ENCODE measurements at regions not wholly inside any gene's neighbourhood (a gene's known extent, or its start where the extent isn't known, plus 50 kb on each side); places are given as distances from the start of the nearest gene placed in this dataset.

GRCh38 chr2:156042895-156043294 lies 289.6 kb downstream of the NR4A2 start:
- Histone ChIP-seq H3K9ac (ENCODE audit: insufficient read depth, low read length) (no peak overlapping the region), H3K36me3 (ENCODE audit: control insufficient read depth, insufficient read depth, low read length) (no peaks in the 10 kb centered on the region), H3K4me3 (replicated peaks in 1 of 4; ENCODE audit: control extremely low read depth in 1 of 4, insufficient read depth in 1 of 4, low read depth in 3 of 4, low read length in 4 of 4) (no peak overlapping the region), H3K79me2 (ENCODE audit: control insufficient read depth, insufficient read depth, low read length) (no peaks in the 10 kb centered on the region), H3K27me3 (ENCODE audit: control insufficient read depth, insufficient read depth, low read length) (no peaks in the 10 kb centered on the region), H3K4me1 (ENCODE audit: control insufficient read depth, extremely low read depth, insufficient read depth, low read length) (no peaks in the 10 kb centered on the region), H3K4me2 (ENCODE audit: extremely low read depth, insufficient read depth, low read length) (no peak overlapping the region), H3K27ac (ENCODE audit: insufficient read depth, low read length) (no peak overlapping the region), H2AFZ (ENCODE audit: low read length) (no peak overlapping the region), H3K9me3 (ENCODE audit: control insufficient read depth, insufficient read depth, low read depth, low read length) (no peaks in the 10 kb centered on the region), H4K20me1 (ENCODE audit: control insufficient read depth, extremely low read depth, insufficient read depth, low read length) (no peaks in the 10 kb centered on the region)
- no peak for TF ChIP-seq EZH2 (IDR thresholded peaks at IDR 0.05; ENCODE audit: low read length, missing control alignments)
- TF ChIP-seq, protein P1, sequence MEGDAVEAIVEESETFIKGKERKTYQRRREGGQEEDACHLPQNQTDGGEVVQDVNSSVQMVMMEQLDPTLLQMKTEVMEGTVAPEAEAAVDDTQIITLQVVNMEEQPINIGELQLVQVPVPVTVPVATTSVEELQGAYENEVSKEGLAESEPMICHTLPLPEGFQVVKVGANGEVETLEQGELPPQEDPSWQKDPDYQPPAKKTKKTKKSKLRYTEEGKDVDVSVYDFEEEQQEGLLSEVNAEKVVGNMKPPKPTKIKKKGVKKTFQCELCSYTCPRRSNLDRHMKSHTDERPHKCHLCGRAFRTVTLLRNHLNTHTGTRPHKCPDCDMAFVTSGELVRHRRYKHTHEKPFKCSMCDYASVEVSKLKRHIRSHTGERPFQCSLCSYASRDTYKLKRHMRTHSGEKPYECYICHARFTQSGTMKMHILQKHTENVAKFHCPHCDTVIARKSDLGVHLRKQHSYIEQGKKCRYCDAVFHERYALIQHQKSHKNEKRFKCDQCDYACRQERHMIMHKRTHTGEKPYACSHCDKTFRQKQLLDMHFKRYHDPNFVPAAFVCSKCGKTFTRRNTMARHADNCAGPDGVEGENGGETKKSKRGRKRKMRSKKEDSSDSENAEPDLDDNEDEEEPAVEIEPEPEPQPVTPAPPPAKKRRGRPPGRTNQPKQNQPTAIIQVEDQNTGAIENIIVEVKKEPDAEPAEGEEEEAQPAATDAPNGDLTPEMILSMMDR (conservative IDR thresholded peaks at IDR 0.05 in 1 of 2, IDR thresholded peaks at IDR 0.05 in 1 of 2; ENCODE audit: low read depth in 1 of 2, low read length in 2 of 2) = no peak
- no peak for DNase-seq (ENCODE audit: low read depth in 2 of 2)

DNA sequence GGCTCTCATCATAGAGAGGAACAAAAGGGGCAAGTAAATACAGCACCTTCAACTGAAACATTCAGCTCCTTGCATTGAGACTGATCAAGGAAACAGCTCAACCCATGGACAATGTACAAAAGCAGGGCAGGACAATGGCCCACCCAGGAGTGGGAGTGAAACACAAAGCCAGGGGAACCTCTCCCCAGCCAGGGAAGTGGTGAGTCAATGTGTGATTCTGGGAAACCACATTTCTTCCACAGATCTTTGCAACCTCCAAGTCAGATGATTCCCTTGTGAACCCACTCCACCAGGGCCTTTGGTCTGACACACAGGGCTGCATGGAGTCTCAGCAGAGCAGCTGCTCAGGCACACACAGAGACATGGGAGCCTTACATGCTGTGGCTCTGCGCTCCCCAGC lies 294.5 kb downstream of the NR4A2 start:
- H4K20me1 ChIP-seq (ENCODE audit: control insufficient read depth, extremely low read depth, insufficient read depth, low read length) = no peaks in the 10 kb centered on the region
- no peak overlapping the region for H3K27ac ChIP-seq (ENCODE audit: insufficient read depth, low read length)
- no peaks in the 10 kb centered on the region for H3K79me2 ChIP-seq (ENCODE audit: control insufficient read depth, insufficient read depth, low read length)
- no peak for TF ChIP-seq EZH2 (IDR thresholded peaks at IDR 0.05; ENCODE audit: low read length, missing control alignments)
- TF ChIP-seq, protein P1 (conservative IDR thresholded peaks at IDR 0.05 in 1 of 2, IDR thresholded peaks at IDR 0.05 in 1 of 2; ENCODE audit: low read depth in 1 of 2, low read length in 2 of 2) = no peak
- no peaks in the 10 kb centered on the region for H3K27me3 ChIP-seq (ENCODE audit: control insufficient read depth, insufficient read depth, low read length)
- H2AFZ ChIP-seq (ENCODE audit: low read length) = no peak overlapping the region
- no peak for DNase-seq (ENCODE audit: low read depth in 2 of 2)
- H3K9me3 ChIP-seq (ENCODE audit: control insufficient read depth, insufficient read depth, low read depth, low read length) = no peaks in the 10 kb centered on the region
- H3K36me3 ChIP-seq (ENCODE audit: control insufficient read depth, insufficient read depth, low read length) = no peaks in the 10 kb centered on the region
- H3K9ac ChIP-seq (ENCODE audit: insufficient read depth, low read length) = no peak overlapping the region
- H3K4me3 ChIP-seq (replicated peaks in 1 of 4; ENCODE audit: control extremely low read depth in 1 of 4, insufficient read depth in 1 of 4, low read depth in 3 of 4, low read length in 4 of 4) = no peak overlapping the region
- H3K4me1 ChIP-seq (ENCODE audit: control insufficient read depth, extremely low read depth, insufficient read depth, low read length) = no peaks in the 10 kb centered on the region
- H3K4me2 ChIP-seq (ENCODE audit: extremely low read depth, insufficient read depth, low read length) = no peak overlapping the region

DNA sequence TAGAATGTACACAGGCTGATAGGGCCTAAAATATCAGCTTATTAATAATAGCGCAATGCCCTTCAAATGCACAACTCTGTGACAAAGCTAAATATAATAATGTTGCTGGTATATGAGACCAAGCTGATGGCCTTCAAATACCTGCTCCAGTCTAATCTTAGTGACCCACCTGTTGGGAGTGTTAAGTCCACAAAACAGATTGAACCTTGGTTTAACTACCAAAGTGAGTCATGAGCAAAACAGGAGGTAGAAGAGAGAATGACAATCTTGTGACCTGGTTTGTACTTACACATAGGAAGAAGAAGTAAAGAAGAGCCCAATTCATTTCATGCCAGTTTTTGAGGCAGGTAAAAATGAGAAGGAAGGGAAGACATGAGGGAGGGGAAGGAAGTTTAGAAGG lies 295.0 kb downstream of the NR4A2 start:
- H3K4me2 ChIP-seq (ENCODE audit: extremely low read depth, insufficient read depth, low read length) = no peak overlapping the region
- H4K20me1 ChIP-seq (ENCODE audit: control insufficient read depth, extremely low read depth, insufficient read depth, low read length) = no peaks in the 10 kb centered on the region
- H3K27ac ChIP-seq (ENCODE audit: insufficient read depth, low read length) = no peak overlapping the region
- no peaks in the 10 kb centered on the region for H3K9me3 ChIP-seq (ENCODE audit: control insufficient read depth, insufficient read depth, low read depth, low read length)
- H3K79me2 ChIP-seq (ENCODE audit: control insufficient read depth, insufficient read depth, low read length) = no peaks in the 10 kb centered on the region
- no peak for DNase-seq (ENCODE audit: low read depth in 2 of 2)
- TF ChIP-seq, protein P1 (conservative IDR thresholded peaks at IDR 0.05 in 1 of 2, IDR thresholded peaks at IDR 0.05 in 1 of 2; ENCODE audit: low read depth in 1 of 2, low read length in 2 of 2) = no peak
- TF ChIP-seq EZH2 (IDR thresholded peaks at IDR 0.05; ENCODE audit: low read length, missing control alignments) = no peak
- no peaks in the 10 kb centered on the region for H3K27me3 ChIP-seq (ENCODE audit: control insufficient read depth, insufficient read depth, low read length)
- H3K9ac ChIP-seq (ENCODE audit: insufficient read depth, low read length) = no peak overlapping the region
- H3K4me3 ChIP-seq (replicated peaks in 1 of 4; ENCODE audit: control extremely low read depth in 1 of 4, insufficient read depth in 1 of 4, low read depth in 3 of 4, low read length in 4 of 4) = no peak overlapping the region
- H3K36me3 ChIP-seq (ENCODE audit: control insufficient read depth, insufficient read depth, low read length) = no peaks in the 10 kb centered on the region
- no peak overlapping the region for H2AFZ ChIP-seq (ENCODE audit: low read length)
- H3K4me1 ChIP-seq (ENCODE audit: control insufficient read depth, extremely low read depth, insufficient read depth, low read length) = no peaks in the 10 kb centered on the region

Data from fibroblast of lung (primary cell).